ENCODE measurements at regions not wholly inside any gene's neighbourhood (a gene's known extent, or its start where the extent isn't known, plus 50 kb on each side); places are given as distances from the start of the nearest gene placed in this dataset.
"Not testable (repeated sequence)": the region's sequence is repeated elsewhere in the genome, so short reads cannot be mapped to it uniquely, and the experiment has no call there.

DNA sequence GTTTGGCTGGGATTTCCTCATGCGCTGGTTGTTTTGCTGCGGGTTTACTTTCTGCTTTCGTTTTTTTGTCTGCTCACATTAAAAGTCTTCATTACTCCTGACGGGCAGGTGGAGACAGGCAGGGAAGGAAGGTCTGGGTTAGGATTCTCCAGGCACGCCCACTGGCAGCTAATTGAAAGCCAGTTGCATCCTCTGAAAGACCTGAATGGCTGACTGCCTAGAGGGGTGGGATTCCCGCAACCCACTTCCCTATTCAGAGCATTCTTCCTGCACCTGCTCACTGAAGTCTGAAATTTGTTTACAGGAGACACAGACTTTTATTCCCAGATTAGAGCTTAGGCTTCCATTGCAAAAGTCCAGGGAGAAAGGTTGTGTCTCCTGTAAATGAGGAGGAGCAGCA lies 172.0 kb downstream of the UQCRFS1 start:
- no peak overlapping the region for H3K4me3 Mint-ChIP-seq
- H3K27me3 Mint-ChIP-seq (ENCODE audit: low read depth): no peaks in the 10 kb centered on the region
- POLR2A ChIA-PET: no interaction called here
- no peaks in the 10 kb centered on the region for H3K9me3 Mint-ChIP-seq (ENCODE audit: insufficient read depth)
- H3K27ac Mint-ChIP-seq: no peak overlapping the region
- no peak for ATAC-seq
- CTCF ChIA-PET: no interaction called here
- no peaks in the 10 kb centered on the region for H3K36me3 Mint-ChIP-seq (ENCODE audit: low read depth)
- H3K4me1 Mint-ChIP-seq (ENCODE audit: low read depth): no peaks in the 10 kb centered on the region
- no peak for DNase-seq

GRCh38 chr19:29040292-29040691 lies 172.7 kb downstream of the UQCRFS1 start:
- Mint-ChIP-seq H3K4me3 (no peak overlapping the region), H3K4me1 (ENCODE audit: low read depth) (no peaks in the 10 kb centered on the region), H3K27ac (no peak overlapping the region), H3K27me3 (ENCODE audit: low read depth) (no peaks in the 10 kb centered on the region), H3K9me3 (ENCODE audit: insufficient read depth) (no peaks in the 10 kb centered on the region), H3K36me3 (ENCODE audit: low read depth) (no peaks in the 10 kb centered on the region)
- DNase-seq (no peak), ATAC-seq (no peak)
- ChIA-PET POLR2A (no interaction called here), CTCF (no interaction called here)

DNA sequence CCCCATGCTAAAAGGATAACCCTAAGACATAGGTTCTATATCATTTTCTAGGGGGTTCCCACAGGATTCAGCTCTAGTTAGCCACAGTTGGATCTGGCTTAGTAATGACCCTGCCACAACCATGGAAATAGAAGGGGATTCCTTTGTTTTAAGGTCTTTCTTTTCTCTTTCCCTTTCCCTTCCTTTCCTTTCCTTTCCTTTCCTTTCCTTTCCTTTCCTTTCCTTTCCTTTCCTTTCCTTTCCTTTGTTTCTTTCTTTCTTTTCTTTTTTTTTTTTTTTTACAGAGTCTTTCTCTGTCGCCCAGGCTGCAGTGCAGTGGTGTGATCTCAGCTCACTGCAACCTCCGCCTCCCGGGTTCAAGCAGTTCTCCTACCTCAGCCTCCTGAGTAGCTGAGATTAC lies 173.9 kb downstream of the UQCRFS1 start:
- H3K4me3 Mint-ChIP-seq; CTCF ChIA-PET; POLR2A ChIA-PET; ATAC-seq; H3K36me3 Mint-ChIP-seq (ENCODE audit: low read depth); H3K9me3 Mint-ChIP-seq (ENCODE audit: insufficient read depth); H3K27ac Mint-ChIP-seq; H3K27me3 Mint-ChIP-seq (ENCODE audit: low read depth); DNase-seq; H3K4me1 Mint-ChIP-seq (ENCODE audit: low read depth): not testable (repeated sequence)

DNA sequence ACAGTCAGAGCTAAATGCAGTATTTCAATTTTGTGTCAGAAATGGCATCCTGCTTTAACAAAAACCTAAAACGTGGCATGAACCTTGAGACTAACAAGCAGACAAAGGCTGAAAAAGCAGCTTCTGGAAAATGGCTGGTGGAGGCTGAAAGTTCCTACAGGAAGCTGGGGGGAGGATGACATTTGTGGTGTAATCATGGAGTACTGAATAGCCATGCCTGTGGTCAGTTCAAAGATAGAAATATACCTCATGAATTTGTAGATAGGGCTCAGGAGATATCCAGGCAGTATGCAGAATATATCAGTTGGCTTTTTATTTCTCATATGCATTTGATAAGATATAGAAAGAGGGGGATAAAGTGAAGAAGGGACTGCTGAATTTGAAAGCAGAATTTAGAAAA lies 181.7 kb downstream of the UQCRFS1 start:
- H3K4me3 Mint-ChIP-seq: no peak overlapping the region
- ATAC-seq: no peak
- CTCF ChIA-PET: no interaction called here

GRCh38 chr19:29029268-29029958 lies 183.5 kb downstream of the UQCRFS1 start:
- no peaks in the 10 kb centered on the region for H3K4me1 Mint-ChIP-seq (ENCODE audit: low read depth)
- CTCF ChIA-PET: no interaction called here
- ATAC-seq: no peak

More for the DNA sequence above, 181.7 kb downstream of the UQCRFS1 start:
- Mint-ChIP-seq H3K36me3 (ENCODE audit: low read depth) (no peaks in the 10 kb centered on the region), H3K9me3 (ENCODE audit: insufficient read depth) (no peaks in the 10 kb centered on the region), H3K27me3 (ENCODE audit: low read depth) (no peaks in the 10 kb centered on the region), H3K4me1 (ENCODE audit: low read depth) (no peaks in the 10 kb centered on the region), H3K27ac (no peak overlapping the region)
- DNase-seq: no peak
- POLR2A ChIA-PET: no interaction called here

GRCh38 chr19:29022599-29022998 lies 190.4 kb downstream of the UQCRFS1 start:
- ATAC-seq (no peak), DNase-seq (no peak)
- H3K27me3 Mint-ChIP-seq (ENCODE audit: low read depth): no peaks in the 10 kb centered on the region
- CTCF ChIA-PET: no interaction called here
- no peaks in the 10 kb centered on the region for H3K4me1 Mint-ChIP-seq (ENCODE audit: low read depth)
- H3K36me3 Mint-ChIP-seq (ENCODE audit: low read depth): no peaks in the 10 kb centered on the region
- H3K27ac Mint-ChIP-seq: no peak overlapping the region
- H3K4me3 Mint-ChIP-seq: no peak overlapping the region
- no peaks in the 10 kb centered on the region for H3K9me3 Mint-ChIP-seq (ENCODE audit: insufficient read depth)
- POLR2A ChIA-PET: no interaction called here

More at GRCh38 chr19:29029268-29029958, 183.5 kb downstream of the UQCRFS1 start:
- Mint-ChIP-seq H3K9me3 (ENCODE audit: insufficient read depth) (no peaks in the 10 kb centered on the region), H3K36me3 (ENCODE audit: low read depth) (no peaks in the 10 kb centered on the region), H3K27me3 (ENCODE audit: low read depth) (no peaks in the 10 kb centered on the region), H3K27ac (no peak overlapping the region), H3K4me3 (no peak overlapping the region)
- DNase-seq: no peak
- POLR2A ChIA-PET: no interaction called here

DNA sequence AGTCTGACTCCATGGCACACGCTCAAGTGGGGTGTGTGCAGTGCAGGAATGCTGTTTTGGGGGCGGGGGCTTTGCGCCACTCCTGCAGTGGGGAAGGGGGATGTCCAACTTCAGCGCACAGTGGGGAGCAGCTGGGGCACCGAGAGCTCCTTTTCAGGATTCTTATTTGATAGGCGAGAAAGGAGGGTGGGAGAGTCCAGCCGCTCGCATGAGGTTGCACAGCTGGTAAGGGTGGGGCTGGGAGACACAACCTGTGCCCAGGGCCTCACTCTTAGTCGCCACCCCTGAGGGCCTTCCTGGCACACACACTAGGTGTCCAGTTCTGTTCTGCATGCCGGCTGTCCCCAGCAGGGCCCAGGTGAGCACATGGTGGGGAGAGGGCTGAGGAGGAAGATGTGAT lies 190.8 kb downstream of the UQCRFS1 start:
- H3K9me3 Mint-ChIP-seq (ENCODE audit: insufficient read depth): no peaks in the 10 kb centered on the region
- POLR2A ChIA-PET: no interaction called here
- CTCF ChIA-PET: no interaction called here

GRCh38 chr19:29021232-29021916 lies 191.6 kb downstream of the UQCRFS1 start:
- POLR2A ChIA-PET: no interaction called here
- H3K9me3 Mint-ChIP-seq (ENCODE audit: insufficient read depth): no peaks in the 10 kb centered on the region
- no peaks in the 10 kb centered on the region for H3K27me3 Mint-ChIP-seq (ENCODE audit: low read depth)
- no peaks in the 10 kb centered on the region for H3K4me1 Mint-ChIP-seq (ENCODE audit: low read depth)
- H3K27ac Mint-ChIP-seq: no peak overlapping the region
- CTCF ChIA-PET: no interaction called here
- no peak overlapping the region for H3K4me3 Mint-ChIP-seq
- no peaks in the 10 kb centered on the region for H3K36me3 Mint-ChIP-seq (ENCODE audit: low read depth)
- ATAC-seq: no peak
- DNase-seq: no peak

More for the DNA sequence above, 190.8 kb downstream of the UQCRFS1 start:
- DNase-seq (no peak), ATAC-seq (no peak)
- Mint-ChIP-seq H3K4me1 (ENCODE audit: low read depth) (no peaks in the 10 kb centered on the region), H3K27ac (no peak overlapping the region), H3K36me3 (ENCODE audit: low read depth) (no peaks in the 10 kb centered on the region), H3K4me3 (no peak overlapping the region), H3K27me3 (ENCODE audit: low read depth) (no peaks in the 10 kb centered on the region)

GRCh38 chr19:29019403-29019802 lies 193.5 kb downstream of the UQCRFS1 start:
- Mint-ChIP-seq H3K4me3 (no peak overlapping the region), H3K27ac (no peak overlapping the region), H3K36me3 (ENCODE audit: low read depth) (no peaks in the 10 kb centered on the region), H3K27me3 (ENCODE audit: low read depth) (no peaks in the 10 kb centered on the region), H3K4me1 (ENCODE audit: low read depth) (no peaks in the 10 kb centered on the region), H3K9me3 (ENCODE audit: insufficient read depth) (no peaks in the 10 kb centered on the region)
- ATAC-seq: no peak
- POLR2A ChIA-PET: no interaction called here
- no peak for DNase-seq
- CTCF ChIA-PET: no interaction called here

DNA sequence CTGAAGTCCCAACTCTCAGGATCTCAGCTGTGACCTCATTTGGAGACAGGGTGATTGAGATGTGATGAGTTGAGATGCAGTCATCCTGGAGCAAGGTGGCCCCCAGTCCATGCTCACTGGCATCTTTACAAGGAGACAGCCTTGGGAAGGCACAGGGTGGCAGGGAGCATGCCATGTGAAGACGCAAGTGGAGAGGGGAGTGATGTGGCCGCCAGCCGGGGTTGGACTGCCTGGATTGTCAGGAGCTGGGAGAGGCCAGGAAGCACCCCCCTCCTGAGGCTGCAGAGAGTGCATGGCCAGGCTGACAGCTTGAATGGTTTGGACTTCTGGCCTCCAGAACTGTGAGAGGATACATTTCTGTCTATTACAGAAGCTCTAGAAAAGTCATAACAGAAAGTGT lies 194.4 kb downstream of the UQCRFS1 start:
- H3K9me3 Mint-ChIP-seq (ENCODE audit: insufficient read depth): no peaks in the 10 kb centered on the region
- CTCF ChIA-PET: no interaction called here
- POLR2A ChIA-PET: no interaction called here
- H3K4me3 Mint-ChIP-seq: no peak overlapping the region
- no peaks in the 10 kb centered on the region for H3K27me3 Mint-ChIP-seq (ENCODE audit: low read depth)
- no peaks in the 10 kb centered on the region for H3K4me1 Mint-ChIP-seq (ENCODE audit: low read depth)
- H3K27ac Mint-ChIP-seq: no peak overlapping the region
- DNase-seq (no peak), ATAC-seq (no peak)
- H3K36me3 Mint-ChIP-seq (ENCODE audit: low read depth): no peaks in the 10 kb centered on the region

DNA sequence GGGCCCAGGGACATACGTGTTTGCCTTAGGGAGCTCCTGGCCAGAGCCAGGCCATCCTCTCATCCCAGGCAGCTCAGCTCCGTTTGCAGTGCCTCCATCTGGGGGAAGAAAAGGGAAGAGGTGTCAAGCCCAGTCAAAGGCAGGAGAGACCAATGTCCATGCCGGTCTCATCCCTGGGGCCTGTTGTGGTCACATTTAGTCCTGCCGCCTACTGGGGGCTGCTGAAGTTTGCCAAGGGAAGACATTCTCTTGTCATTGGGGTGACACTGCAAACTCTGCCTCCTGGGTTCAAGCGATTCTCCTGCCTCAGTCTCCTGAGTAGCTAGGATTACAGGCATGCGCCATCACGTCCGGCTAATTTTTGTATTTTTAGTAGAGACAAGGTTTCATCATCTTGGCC lies 195.2 kb downstream of the UQCRFS1 start:
- CTCF ChIA-PET: no interaction called here
- H3K36me3 Mint-ChIP-seq (ENCODE audit: low read depth): no peaks in the 10 kb centered on the region
- no peak overlapping the region for H3K27ac Mint-ChIP-seq
- DNase-seq (no peak), ATAC-seq (no peak)
- no peaks in the 10 kb centered on the region for H3K9me3 Mint-ChIP-seq (ENCODE audit: insufficient read depth)
- POLR2A ChIA-PET: no interaction called here
- H3K4me1 Mint-ChIP-seq (ENCODE audit: low read depth): no peaks in the 10 kb centered on the region
- no peaks in the 10 kb centered on the region for H3K27me3 Mint-ChIP-seq (ENCODE audit: low read depth)
- H3K4me3 Mint-ChIP-seq: no peak overlapping the region

GRCh38 chr19:29016926-29017760 lies 195.8 kb downstream of the UQCRFS1 start:
- no peak for ATAC-seq
- POLR2A ChIA-PET: no interaction called here
- Mint-ChIP-seq H3K27ac (no peak overlapping the region), H3K27me3 (ENCODE audit: low read depth) (no peaks in the 10 kb centered on the region), H3K36me3 (ENCODE audit: low read depth) (no peaks in the 10 kb centered on the region), H3K9me3 (ENCODE audit: insufficient read depth) (no peaks in the 10 kb centered on the region), H3K4me1 (ENCODE audit: low read depth) (no peaks in the 10 kb centered on the region), H3K4me3 (no peak overlapping the region)
- DNase-seq: no peak
- CTCF ChIA-PET: no interaction called here

All from activated CD8-positive, alpha-beta T cell treated with anti-CD3 and anti-CD28 coated beads, Interleukin-2, amount 10 ng/mL, durations not matched to agents 7 days and 5 days (primary cell).